EH (cell line): ENCODE measurements at regions not wholly inside any gene's neighbourhood (a gene's known extent, or its start where the extent isn't known, plus 50 kb on each side); places are given as distances from the start of the nearest gene placed in this dataset.

Experiments
- DNase-seq: peaks from one replicate; pipeline ENCODE4 v3.0.0-alpha.2; 2015; ENCODE audit warnings: low read depth

DNA sequence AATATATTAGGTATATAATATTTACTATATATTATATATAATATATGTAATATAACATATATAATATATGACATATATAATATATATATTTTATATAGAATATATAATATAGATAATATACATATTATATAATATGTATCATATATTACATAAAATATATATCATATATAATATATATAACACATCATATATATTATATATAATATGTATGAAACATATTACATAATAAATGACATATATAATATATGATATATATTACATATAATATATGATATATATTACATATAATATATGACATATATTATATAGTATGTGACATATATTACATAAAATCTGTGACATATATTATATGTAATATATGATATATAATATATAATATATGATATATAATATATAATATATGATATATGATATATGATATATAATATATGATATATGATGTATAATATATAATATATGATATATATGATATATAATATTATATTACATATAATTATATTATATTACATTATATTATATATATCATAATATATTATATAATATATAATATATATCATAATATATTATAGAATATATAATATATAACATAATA is 119.5 kb upstream of the RIMBP3 start:
- no peak for DNase-seq

- DNase-seq = peak; percentile 53
Observed at GRCh38 chr22:18730410-18730809, 118.7 kb upstream of the RIMBP3 start.
